ENCODE measurements at regions not wholly inside any gene's neighbourhood (a gene's known extent, or its start where the extent isn't known, plus 50 kb on each side); places are given as distances from the start of the nearest gene placed in this dataset.

DNA sequence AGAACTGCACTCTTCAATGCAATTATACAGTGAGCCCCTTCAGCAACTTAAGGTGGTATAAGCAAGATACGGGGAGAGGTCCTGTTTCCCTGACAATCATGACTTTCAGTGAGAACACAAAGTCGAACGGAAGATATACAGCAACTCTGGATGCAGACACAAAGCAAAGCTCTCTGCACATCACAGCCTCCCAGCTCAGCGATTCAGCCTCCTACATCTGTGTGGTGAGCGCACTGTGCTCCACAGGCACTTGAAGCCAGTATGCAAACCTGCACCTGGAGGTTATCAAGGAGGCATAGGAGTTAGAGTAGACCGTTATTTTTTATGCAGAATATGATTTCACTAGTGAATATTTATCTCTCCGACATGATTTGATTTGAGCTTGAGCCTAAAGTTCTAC lies 152.2 kb upstream of the OR4E1 start:
- TF ChIP-seq CBX8 (IDR thresholded peaks at IDR 0.05), result no peak
- TF ChIP-seq REST (IDR thresholded peaks at IDR 0.05), result no peak
- no peak for TF ChIP-seq CTCF (IDR thresholded peaks at IDR 0.05)
- no peak for TF ChIP-seq EP300 (IDR thresholded peaks at IDR 0.05)
- no peak for TF ChIP-seq POLR2A (IDR thresholded peaks at IDR 0.05; ENCODE audit: low read length)
- no peak for TF ChIP-seq FOSL2 (IDR thresholded peaks at IDR 0.05)
- TF ChIP-seq FOSL2 (CRISPR knock-in tag; IDR thresholded peaks at IDR 0.05), result no peak
- no peak for TF ChIP-seq BHLHE40 (IDR thresholded peaks at IDR 0.05; ENCODE audit: low read depth, low read length)
- TF ChIP-seq KDM1A (IDR thresholded peaks at IDR 0.05; ENCODE audit: low read depth), result no peak
- no peak for TF ChIP-seq RAD21 (conservative IDR thresholded peaks at IDR 0.05 in 1 of 2, IDR thresholded peaks at IDR 0.05 in 1 of 2)
